HG02623 (cell line): ENCODE measurements at regions not wholly inside any gene's neighbourhood (a gene's known extent, or its start where the extent isn't known, plus 50 kb on each side); places are given as distances from the start of the nearest gene placed in this dataset.
"Not testable (repeated sequence)": the region's sequence is repeated elsewhere in the genome, so short reads cannot be mapped to it uniquely, and the experiment has no call there.

ENCODE experiments used
- ATAC-seq: cut with Tn5 transposase; IDR thresholded peaks from one replicate; pipeline ENCODE4 v1.9.1; 2021; ENCODE audit warnings: moderate library complexity; ENCODE audit not compliant: unreplicated experiment

DNA sequence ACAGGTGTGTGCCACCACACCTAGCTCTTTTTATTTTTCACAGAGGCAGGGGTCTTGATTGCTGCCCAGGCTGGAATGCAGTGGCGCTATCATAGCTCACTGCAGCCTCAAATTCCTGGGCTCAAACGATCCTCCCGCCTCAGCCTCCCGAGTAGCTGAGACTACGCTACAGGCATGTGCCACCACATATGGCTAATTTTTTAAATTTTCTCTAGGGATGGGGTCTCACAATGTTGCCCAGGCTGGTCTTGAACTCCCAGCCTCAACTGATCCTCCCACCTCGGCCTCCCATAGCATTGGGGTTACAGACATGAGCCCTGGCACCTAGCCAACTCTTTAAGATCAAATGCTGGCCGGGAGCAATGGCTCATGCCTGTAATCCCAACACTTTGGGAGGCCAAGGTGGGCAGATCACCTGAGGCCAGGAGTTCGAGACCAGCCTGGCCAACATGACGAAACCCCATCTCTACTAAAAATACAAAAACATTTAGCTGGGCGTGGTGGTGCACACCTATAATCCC, 50.6 kb upstream of the MYL10 start:
- ATAC-seq: not testable (repeated sequence)

DNA sequence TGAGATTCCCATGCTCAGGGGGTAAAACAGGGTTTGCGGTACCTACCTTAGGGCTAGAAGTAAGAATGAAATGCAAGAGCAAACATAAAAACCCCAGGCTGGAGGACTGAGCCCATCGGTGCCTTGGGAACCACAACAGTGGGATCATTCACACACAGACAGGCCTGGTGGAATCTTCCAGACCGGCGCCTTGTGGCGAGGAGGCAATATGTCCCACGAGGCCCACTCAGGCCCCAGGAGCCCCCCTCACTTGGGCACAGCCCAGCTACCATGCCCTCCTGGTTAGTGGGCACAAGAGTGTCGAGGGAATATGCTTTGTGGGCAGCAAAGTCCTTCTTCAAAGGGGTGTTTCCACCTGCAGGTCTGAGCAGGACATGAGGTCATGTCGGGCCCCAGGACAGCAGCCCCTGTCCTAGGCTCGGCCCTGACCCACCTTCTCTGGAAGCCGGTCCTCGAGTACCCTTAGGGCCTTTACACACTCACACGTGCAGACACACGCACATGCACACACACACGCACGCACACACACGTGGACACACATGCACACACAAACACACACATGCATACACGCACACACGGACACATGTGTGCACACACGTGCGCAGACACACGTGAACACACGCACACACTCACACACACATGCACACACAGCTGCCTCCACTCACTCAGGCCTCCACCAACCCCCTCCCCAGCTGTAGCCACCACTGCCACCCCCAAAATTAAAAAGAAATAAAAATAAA, 51.5 kb upstream of the MYL10 start:
- ATAC-seq: no peak

DNA sequence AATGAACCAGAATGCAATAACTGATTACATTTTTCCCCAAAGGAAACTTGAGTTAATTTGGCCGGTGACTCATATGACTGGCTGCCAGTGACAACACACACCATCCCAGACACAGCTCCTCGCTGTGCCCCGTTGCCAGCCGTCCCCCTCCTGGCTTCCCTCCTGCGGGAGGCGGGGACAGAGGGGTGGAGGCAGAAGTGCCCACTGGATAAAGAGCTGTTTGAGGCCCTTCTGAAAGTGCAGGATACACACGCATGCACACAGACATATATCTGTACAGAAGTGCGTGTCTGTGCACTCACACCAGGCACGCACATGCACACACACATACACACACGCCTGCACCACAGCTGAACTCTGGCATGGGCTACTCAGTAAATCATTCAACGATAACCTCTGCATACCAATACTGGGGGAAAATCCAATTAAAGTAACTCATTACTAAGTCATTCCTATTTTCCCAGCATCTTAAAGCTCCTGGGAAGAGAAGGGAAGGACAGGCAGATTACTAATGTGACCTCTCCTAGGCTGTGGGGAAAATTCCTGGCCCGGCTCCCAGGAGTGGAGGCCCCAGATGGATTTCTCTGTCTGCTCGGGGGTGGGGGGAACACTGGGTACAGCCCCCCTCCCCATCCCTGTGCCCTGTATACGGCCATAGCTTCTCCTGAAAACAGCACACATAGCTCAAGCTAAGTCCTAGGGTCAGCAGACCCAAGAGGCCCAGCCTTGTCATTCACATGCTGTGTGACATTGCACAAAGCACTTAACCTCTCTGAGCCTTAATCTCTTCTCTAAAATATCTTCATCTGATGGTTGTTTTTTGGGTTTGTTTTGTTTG, 52.3 kb upstream of the MYL10 start:
- no peak for ATAC-seq

DNA sequence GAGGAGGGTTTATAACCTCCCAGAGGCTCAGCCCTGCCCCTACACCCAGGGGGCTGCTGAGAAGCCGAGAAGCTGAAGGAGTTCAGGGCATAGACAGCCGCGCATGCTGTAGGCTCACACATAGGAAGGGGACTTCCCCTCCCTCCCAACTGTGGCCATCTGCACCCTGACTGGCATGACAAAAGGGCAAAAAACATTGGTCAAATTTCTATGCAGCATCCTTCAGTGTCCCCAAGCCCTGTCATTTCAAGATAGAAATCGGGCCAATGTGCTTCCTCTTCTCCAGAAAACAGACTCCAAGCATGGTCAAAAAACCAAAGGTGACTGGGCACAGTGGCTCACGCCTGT, 55.9 kb upstream of the MYL10 start:
- ATAC-seq: no peak

DNA sequence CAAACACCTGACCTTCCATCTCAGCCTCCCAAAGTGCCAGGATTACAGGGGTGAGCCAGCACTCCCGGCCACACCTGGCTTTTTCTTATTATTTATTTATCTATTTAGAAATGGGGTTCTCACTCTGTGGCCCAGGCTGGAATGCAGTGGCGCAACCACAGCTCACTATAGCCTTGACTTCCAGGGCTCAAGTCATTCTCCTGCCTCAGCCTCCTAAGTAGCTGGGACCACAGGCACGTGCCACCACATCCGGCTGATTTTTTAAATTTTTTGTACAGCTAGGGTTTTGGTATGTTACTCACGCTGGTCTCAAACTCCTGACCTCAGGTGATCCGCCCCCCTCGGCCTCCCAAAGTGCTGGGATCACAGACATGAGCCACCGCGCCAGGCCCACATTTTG, 56.9 kb upstream of the MYL10 start:
- ATAC-seq: no peak

DNA sequence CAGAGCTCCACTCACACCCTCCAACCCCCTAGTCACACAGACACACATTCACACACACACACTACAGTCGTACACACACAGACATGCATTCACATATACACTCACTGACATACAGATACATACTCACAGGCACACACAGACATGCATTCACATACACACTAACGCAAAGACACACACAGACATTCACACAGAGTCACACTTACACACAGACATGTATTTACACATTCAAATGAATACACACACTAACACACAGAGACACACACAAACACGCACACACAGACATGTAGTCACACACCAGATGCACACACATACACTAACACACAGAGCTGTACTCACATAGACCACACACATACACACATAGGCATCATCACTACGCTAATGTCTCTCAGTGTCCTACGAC, 58.0 kb upstream of the MYL10 start:
- ATAC-seq: no peak

DNA sequence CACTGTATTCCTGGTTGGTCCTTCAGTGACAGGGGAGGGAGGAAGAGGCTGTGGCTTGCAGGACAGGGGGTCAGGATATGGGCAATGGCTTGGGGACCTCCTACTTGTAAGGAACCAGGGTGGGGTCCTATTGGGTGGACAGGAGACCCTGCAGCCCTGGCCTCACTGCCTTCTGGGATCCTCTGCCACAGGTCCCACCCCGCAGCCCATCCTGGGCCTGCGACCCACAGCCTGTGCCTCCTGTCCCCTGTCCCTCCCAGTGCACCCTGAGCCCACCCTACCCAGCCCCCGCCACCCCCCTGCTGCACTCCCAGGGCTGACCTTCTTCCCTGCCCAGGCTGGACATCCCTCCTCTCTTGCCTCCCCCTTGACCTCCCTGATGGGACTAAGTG, 58.7 kb upstream of the MYL10 start:
- ATAC-seq: no peak

DNA sequence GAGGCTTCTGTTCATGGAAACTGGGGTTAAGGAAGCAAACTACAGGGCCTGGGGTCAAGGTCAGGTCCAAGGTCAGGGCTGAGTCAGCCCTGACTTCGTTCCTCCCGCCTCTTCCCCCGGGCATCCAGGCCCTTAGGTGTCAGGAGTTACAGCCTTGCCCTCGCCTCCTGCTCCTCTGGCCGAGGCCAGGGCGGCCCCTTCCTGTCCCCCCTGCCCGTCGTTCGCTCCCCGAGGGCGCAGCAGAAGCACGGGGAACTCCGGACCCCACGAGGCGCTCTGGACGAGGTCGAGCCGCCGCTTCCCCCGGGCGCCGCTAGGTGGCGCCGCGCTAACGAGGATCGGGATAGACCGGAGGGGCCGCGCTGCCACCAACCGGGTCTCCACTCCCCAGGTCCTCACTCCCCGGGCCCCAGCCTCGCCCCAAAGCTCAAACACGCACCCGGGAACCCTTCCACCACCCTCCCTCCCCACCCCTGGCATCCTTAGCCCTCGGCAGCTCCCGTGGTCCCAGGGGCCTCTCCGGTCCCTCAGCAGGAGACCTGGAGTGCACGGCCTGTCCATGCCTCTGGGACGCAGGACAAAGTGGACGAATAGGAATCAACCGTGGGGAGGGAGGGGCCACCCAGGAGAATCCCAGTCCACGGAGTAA, 59.2 kb upstream of the MYL10 start:
- ATAC-seq: peak; percentile 57

DNA sequence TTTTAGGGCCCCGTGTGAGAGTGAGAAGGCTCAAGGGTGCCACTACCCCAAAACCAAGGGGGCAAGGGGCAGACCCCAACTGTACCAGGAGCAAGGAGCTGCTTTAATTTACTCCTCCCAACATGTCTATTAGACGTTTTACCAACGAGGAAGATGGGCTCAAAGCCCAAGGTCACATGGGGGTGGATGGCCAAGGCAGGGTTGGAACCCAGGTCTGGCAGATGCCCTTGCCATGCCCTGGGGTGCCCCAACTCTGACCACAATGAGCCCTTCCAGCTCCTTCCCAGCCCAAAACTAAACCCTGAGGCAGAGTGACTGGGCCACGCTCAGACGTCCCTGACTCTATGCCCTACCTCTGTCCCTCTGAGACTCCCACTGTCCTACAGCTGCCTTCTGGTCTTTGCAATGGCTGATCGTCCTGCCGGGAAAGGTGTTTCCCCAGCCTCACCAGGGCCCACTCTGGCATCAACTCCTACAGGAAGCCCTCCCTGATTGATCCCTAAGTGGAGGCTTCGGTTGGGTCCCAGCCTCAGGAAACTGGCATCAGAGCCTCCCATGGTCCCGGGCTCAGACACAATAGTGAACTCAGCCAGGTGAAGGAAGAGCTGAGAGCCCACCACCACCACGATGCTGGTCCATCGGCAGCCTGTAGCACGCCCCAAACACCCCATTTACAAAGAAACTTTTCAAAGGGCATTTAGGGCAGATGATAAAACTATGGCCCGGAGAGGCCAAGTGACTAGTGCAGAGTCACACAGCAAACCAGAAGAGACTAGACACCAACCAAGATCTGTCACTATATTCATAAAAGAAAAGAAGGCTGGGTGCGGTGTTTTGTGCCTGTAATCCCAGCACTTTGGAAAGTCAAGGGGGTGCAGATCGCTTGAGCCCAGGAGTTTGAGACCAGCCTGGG, 60.2 kb upstream of the MYL10 start:
- no peak for ATAC-seq

DNA sequence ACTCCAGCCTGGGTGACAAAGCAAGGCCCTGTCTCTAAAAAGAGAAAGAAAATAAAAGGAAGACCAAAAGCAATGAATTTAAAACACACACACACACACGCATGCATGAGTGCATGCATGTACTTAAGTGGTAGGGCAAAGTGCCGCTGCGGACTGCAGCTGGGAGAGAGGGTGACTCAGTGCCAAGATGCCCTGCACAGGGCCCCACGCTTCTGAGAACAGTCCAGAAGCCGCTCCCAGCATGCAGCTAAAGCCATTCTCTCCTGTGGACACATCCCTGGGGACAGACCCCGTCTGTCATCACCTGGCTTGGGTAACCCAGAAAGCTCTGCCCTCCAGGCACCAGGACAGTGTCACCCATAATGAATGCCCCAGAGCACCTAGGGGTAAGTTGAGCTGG, 61.0 kb upstream of the MYL10 start:
- ATAC-seq: no peak

DNA sequence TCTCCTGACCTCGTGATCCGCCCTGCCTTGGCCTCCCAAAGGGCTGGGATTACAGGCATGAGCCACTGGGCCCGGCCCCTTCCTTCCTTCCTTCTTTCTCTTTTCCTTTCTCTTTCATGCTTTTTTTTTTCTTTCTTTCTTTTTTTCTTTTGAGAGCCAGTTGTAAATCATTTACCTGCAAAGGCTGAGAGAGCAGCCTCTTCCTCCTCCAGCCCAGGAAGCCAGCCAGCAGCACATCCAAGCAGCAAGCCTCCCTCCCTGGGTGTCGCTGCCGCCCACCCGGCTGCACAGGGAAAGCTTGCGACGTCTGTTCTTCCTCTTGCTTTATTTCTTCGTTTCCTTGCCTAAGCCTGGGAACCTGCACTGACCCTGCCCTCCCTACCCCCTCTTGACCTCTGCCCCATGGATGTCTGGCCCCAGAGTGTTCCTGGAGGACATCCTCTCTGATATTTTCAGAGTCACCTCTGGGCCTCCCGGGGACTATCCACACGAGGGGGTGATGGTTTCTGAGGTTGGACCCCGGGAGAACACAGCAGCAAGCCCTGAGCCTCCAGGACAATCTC, 62.8 kb upstream of the MYL10 start:
- no peak for ATAC-seq

DNA sequence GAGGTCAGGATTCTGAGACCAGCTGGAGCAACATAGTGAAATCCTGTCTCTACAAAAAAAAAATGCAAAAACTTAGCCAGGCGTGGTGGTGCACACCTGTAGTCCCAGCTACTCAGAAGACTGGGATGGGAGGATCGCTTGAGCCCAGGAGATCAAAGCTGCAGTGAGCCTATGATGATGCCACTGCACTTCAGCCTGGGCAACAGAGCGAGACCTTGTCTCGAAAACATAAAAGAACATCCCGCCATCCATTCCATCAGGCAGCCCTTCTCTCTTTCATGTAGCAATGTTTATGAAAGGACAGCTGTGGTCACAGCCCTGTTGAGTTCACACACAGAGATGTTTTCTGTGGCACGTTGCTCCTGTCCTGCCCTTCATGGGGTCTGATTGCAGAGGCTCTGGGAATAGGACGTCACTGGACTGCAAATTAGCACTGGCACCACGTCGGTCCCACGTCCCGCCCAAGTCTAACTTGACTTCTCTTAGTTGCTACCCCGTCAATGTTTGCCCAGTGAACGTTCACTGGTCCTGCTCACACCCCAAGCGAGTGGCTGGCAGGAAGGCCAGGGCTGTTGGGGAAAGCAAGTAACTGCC, 64.5 kb upstream of the MYL10 start:
- ATAC-seq: no peak

DNA sequence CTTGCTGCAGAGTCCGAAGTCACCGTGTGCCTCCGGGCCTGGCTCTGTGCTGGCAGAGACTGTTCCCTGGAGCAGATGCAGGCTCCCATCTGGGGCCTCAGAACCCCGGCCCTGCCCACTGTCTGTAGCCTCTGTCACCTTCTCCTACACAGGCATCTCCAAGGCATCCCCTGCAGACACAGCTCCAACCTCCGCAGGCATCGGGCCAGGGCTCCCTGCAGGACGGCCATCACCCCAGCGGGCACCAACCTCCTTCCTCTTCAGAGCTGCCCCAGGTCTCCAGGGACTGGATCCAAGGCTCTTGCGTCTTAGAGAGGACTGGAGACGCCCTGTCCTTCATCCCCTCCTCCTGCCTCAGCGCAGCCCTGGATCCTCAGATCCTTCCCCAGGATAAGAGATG, 69.9 kb upstream of the MYL10 start:
- ATAC-seq: no peak

DNA sequence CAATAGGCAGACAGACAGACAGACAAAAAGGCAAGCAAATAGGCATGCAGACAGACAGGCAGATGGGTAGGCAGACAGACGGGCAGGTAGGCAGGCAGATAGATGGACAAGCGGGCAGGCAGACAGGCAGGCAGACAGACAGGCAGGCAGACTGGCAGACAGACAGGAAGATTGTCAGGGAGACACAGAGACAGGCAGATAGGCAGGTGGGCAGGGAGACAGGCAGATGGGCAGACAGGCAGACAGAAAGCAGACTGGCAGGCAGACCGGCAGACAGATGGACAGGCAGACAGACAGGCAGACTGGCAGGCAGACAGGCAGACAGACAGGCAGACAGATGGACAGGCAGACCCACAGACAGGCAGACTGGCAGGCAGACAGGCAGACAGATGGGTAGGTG, 70.3 kb upstream of the MYL10 start:
- ATAC-seq: no peak

DNA sequence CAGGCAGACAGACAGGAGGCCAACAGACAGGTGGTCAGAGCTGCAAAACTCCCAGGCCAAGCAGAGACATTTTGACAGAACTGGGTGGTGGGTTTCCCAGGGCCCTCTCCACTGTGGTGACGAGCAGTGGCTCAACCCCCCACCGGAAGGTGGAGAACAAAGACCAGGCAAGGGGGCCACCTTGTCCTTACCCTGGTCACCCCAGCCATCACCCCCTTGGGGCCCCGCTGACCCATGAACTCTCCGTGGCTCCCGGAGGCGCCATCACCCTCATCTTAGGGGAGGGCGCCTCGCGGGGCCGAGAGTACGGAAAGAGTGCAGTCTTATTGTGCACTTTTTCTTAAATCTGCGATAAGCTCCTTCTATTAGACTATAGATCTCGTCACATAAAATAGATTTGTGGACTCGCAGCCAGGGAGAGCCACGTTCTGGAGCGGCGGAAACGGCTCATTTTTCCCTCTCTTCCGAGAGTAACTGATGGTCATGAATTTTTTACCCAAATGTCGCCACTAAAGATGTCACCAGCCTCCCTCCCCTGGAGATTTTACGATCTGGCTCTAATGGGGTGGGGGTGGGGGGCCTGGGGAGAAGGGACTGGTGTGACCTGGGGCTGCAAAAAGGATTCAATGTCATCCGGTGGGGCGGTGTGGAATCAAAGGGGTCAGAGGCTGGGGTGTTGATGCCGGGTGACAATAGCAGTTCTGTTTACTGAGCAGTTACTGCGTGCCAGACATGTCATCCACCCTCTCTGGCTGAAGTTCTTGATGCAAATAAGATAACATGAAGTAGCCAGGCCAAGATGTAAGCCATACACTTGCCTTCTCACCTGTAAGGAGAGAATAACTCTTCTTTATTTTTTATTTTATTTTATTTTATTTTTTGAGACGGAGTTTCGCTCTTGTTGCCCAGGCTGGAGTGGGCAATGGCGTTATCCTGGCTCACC, 71.1 kb upstream of the MYL10 start:
- no peak for ATAC-seq

DNA sequence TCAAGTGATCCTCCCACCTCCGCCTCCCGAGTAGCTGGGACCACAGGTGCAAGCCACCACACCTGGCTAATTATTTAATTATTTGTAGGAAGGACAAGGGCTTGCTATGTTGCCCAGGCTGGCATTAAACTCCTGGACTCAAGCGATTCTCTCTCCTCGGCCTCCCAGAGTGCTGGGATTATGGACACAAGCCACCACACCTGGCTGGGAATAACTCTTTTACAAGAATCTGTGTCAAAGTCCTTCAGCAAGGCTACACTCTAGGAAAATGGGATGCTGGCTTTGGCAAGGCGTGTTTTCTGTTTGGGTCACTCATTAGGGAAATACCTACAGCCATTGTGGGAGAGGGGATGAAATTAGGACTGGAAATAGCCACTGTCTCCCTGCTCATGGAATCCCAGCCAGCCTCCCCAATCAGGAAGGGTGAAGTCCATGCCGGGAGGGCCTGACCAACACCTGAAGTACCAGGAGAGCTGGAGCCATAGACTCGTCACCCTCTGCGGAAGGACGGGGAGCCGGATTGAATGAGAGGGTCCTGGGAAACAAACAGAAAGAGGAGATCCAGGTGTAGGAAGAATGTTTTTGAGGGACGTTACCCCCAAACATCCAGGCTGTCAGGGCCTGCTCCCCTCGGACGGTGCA, 72.2 kb upstream of the MYL10 start:
- no peak for ATAC-seq

DNA sequence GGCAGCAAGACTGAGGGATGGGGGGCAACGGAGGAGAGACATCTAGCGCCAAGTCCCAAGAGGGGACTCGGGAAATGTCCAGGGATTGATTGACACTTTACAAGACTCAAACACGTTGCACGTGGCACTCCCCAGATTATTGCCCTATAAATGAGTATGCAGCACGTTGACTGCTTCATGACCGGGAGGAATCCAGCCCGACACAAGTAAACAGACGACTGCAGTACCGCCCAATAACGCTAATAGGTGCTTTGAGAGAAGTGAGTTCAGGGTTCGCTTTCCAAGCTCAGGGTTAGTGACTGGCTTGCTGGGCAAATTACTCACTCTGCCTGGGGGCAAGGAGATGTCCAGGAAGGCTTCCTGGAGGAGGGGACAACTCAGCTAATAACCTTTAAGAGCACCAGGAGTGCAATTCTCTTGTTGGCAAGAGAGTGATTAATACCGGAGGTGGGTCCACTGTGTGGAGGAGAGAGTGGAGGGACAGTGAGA, 73.3 kb upstream of the MYL10 start:
- ATAC-seq: no peak

DNA sequence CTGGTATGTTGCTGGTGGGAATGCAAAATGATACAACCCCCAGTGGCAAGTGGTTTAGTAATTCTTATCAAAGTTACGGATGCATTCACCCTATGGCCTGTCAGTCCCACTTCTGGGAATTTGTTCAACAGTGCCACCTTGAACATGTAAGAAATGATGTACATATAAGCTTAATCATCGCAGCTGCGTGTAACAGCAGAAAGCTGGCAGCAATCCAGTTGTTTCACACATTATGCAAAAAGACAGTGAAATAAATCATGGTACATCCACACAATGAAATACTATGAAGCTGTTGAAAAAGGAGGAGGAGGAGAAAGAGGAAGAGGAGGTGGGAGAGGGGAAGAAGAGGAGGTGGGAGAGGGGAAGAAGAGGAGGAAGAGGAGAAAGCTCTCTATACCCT, 76.2 kb upstream of the MYL10 start:
- ATAC-seq: no peak
